ENCODE measurements at regions not wholly inside any gene's neighbourhood (a gene's known extent, or its start where the extent isn't known, plus 50 kb on each side); places are given as distances from the start of the nearest gene placed in this dataset.

DNA sequence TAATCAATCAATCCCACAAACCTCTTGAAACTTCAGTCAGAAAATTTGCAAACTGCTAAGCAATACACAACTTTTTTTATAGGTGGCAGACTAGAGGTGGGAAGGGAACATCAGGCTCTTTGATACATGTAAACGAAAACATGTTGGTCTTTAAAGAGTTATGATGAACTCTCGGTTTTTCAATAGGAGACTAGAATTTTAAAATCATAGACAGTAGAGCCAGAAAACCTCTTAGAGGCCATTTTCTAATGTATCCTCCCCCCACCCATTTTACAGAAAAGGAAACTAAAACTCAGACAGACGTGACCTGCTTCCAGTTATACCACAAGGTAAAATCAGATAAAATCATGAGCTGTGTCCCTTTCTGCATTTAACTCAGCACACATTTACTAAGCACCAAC, 179.1 kb upstream of the LPP start:
- H3K27ac ChIP-seq (ENCODE audit: low read depth, low read length), result no peak overlapping the region
- intact Hi-C loops (cut with micrococcal nuclease), result no loop called here

More for the DNA sequence above, 179.1 kb upstream of the LPP start:
- ChIA-PET RAD21 (ENCODE audit: low non-redundant PET in 1 of 2, low total read pairs in 2 of 2, uncharacterized antibody in 2 of 2, unreplicated experiment in 2 of 2) (no interaction called here), POLR2A (no interaction called here), CTCF (no interaction called here)
- TF ChIP-seq, protein P1, sequence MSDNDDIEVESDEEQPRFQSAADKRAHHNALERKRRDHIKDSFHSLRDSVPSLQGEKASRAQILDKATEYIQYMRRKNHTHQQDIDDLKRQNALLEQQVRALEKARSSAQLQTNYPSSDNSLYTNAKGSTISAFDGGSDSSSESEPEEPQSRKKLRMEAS (IDR thresholded peaks at IDR 0.05), result no peak
- TF ChIP-seq, protein P2, sequence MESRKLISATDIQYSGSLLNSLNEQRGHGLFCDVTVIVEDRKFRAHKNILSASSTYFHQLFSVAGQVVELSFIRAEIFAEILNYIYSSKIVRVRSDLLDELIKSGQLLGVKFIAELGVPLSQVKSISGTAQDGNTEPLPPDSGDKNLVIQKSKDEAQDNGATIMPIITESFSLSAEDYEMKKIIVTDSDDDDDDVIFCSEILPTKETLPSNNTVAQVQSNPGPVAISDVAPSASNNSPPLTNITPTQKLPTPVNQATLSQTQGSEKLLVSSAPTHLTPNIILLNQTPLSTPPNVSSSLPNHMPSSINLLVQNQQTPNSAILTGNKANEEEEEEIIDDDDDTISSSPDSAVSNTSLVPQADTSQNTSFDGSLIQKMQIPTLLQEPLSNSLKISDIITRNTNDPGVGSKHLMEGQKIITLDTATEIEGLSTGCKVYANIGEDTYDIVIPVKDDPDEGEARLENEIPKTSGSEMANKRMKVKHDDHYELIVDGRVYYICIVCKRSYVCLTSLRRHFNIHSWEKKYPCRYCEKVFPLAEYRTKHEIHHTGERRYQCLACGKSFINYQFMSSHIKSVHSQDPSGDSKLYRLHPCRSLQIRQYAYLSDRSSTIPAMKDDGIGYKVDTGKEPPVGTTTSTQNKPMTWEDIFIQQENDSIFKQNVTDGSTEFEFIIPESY (IDR thresholded peaks at IDR 0.05; ENCODE audit: extremely low read depth, insufficient replicate concordance, low read length), result no peak
- TF ChIP-seq, protein P3, sequence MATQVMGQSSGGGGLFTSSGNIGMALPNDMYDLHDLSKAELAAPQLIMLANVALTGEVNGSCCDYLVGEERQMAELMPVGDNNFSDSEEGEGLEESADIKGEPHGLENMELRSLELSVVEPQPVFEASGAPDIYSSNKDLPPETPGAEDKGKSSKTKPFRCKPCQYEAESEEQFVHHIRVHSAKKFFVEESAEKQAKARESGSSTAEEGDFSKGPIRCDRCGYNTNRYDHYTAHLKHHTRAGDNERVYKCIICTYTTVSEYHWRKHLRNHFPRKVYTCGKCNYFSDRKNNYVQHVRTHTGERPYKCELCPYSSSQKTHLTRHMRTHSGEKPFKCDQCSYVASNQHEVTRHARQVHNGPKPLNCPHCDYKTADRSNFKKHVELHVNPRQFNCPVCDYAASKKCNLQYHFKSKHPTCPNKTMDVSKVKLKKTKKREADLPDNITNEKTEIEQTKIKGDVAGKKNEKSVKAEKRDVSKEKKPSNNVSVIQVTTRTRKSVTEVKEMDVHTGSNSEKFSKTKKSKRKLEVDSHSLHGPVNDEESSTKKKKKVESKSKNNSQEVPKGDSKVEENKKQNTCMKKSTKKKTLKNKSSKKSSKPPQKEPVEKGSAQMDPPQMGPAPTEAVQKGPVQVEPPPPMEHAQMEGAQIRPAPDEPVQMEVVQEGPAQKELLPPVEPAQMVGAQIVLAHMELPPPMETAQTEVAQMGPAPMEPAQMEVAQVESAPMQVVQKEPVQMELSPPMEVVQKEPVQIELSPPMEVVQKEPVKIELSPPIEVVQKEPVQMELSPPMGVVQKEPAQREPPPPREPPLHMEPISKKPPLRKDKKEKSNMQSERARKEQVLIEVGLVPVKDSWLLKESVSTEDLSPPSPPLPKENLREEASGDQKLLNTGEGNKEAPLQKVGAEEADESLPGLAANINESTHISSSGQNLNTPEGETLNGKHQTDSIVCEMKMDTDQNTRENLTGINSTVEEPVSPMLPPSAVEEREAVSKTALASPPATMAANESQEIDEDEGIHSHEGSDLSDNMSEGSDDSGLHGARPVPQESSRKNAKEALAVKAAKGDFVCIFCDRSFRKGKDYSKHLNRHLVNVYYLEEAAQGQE (IDR thresholded peaks at IDR 0.05; ENCODE audit: low read depth), result no peak
- TF ChIP-seq EZH2 (IDR thresholded peaks at IDR 0.05) (no peak), EZH2phosphoT487 (IDR thresholded peaks at IDR 0.05; ENCODE audit: borderline replicate concordance) (no peak), RAD21 (IDR thresholded peaks at IDR 0.05; ENCODE audit: low read depth) (peak; percentile 21; the same call in 1 of the 2 replicates), CBX3 (IDR thresholded peaks at IDR 0.05; ENCODE audit: low read depth) (no peak), POLR2AphosphoS5 (IDR thresholded peaks at IDR 0.05; ENCODE audit: low read depth, low read length) (no peak), JUND (IDR thresholded peaks at IDR 0.05) (no peak)
- TF ChIP-seq, protein P4, sequence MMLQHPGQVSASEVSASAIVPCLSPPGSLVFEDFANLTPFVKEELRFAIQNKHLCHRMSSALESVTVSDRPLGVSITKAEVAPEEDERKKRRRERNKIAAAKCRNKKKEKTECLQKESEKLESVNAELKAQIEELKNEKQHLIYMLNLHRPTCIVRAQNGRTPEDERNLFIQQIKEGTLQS (IDR thresholded peaks at IDR 0.05), result no peak
- TF ChIP-seq, protein P5, sequence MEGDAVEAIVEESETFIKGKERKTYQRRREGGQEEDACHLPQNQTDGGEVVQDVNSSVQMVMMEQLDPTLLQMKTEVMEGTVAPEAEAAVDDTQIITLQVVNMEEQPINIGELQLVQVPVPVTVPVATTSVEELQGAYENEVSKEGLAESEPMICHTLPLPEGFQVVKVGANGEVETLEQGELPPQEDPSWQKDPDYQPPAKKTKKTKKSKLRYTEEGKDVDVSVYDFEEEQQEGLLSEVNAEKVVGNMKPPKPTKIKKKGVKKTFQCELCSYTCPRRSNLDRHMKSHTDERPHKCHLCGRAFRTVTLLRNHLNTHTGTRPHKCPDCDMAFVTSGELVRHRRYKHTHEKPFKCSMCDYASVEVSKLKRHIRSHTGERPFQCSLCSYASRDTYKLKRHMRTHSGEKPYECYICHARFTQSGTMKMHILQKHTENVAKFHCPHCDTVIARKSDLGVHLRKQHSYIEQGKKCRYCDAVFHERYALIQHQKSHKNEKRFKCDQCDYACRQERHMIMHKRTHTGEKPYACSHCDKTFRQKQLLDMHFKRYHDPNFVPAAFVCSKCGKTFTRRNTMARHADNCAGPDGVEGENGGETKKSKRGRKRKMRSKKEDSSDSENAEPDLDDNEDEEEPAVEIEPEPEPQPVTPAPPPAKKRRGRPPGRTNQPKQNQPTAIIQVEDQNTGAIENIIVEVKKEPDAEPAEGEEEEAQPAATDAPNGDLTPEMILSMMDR (IDR thresholded peaks at IDR 0.05 in 2 of 3, conservative IDR thresholded peaks at IDR 0.05 in 1 of 3; ENCODE audit: borderline replicate concordance in 1 of 3, insufficient read depth in 1 of 3, low read depth in 2 of 3, low read length in 2 of 3), result peak in 1 of 3 experiments; percentile 28; a peak in 1 of 6 replicates
- DNase-seq (ENCODE audit: low read depth, low spot score) (no peak), ATAC-seq (no peak)
- H3K27me3 ChIP-seq (ENCODE audit: insufficient read depth, low read length), result no peaks in the 10 kb centered on the region
- H3K9ac ChIP-seq (ENCODE audit: low read length), result no peak overlapping the region
- H3K79me2 ChIP-seq (ENCODE audit: insufficient read depth, low read length), result no peaks in the 10 kb centered on the region
- BruUV-seq (replicated peaks), result no TSS peak
- H2AFZ ChIP-seq (ENCODE audit: low read depth, low read length, poor library complexity, severe bottlenecking), result no peak overlapping the region
- peaks cover 3 to 5% of the 10 kb centered on the region in 2 experiments; a peak in 2 of 4 replicates for H3K9me3 ChIP-seq (ENCODE audit: control insufficient read depth in 1 of 2, insufficient read depth in 1 of 2, low read depth in 1 of 2, low read length in 2 of 2)
- H4K20me1 ChIP-seq (ENCODE audit: insufficient read depth), result no peaks in the 10 kb centered on the region
- no peaks in the 10 kb centered on the region for H3K9me2 ChIP-seq (ENCODE audit: insufficient read depth)
- peak overlapping the region; percentile 39; the same call in 1 of the 2 replicates for H3K4me2 ChIP-seq (ENCODE audit: low read length)
- H3K4me1 ChIP-seq (ENCODE audit: control insufficient read depth in 1 of 2, insufficient read depth in 2 of 2, low read length in 2 of 2), result peaks cover 0 to 16% of the 10 kb centered on the region in 2 experiments; a peak in 2 of 4 replicates
- no peaks in the 10 kb centered on the region for H3K36me3 ChIP-seq (ENCODE audit: control insufficient read depth in 1 of 2, insufficient read depth in 2 of 2, low read length in 2 of 2)
- no peak overlapping the region for H3K4me3 ChIP-seq (replicated peaks in 1 of 2; ENCODE audit: low read depth in 1 of 2, low read length in 2 of 2)

Measured in HCT116 (cell line).